H9 (cell line): ENCODE measurements at regions not wholly inside any gene's neighbourhood (a gene's known extent, or its start where the extent isn't known, plus 50 kb on each side); places are given as distances from the start of the nearest gene placed in this dataset.

Experiments used
- DNase-seq: peaks from one replicate; pipeline ENCODE4 v3.0.0-alpha.2; 2017
- H2AFZ ChIP-seq: one replicate; pipeline ENCODE4 v1.6.1; 2013; ENCODE audit warnings: mild to moderate bottlenecking, low read length, control low read depth, moderate library complexity
- H2AK5ac ChIP-seq: 2 replicates; pipeline ENCODE4 v1.6.1; 2013; ENCODE audit warnings: low read length, control low read depth, mixed read lengths; ENCODE audit not compliant: insufficient read length
- H2BK120ac ChIP-seq: one replicate; pipeline ENCODE4 v1.6.1; 2013; ENCODE audit warnings: low read depth, mild to moderate bottlenecking, low read length, control low read depth, inconsistent platforms; ENCODE audit not compliant: poor library complexity, severe bottlenecking
- H2BK12ac ChIP-seq: 2 replicates; pipeline ENCODE4 v1.6.1; 2013; ENCODE audit warnings: low read length, control low read depth, mixed read lengths, low read depth; ENCODE audit not compliant: insufficient read length
- H2BK15ac ChIP-seq: 2 replicates; pipeline ENCODE4 v1.6.1; 2013; ENCODE audit warnings: low read depth, low read length, control low read depth
- H2BK20ac ChIP-seq: one replicate; pipeline ENCODE4 v1.6.1; 2013; ENCODE audit warnings: low read depth, mild to moderate bottlenecking, low read length, control low read depth, inconsistent platforms; ENCODE audit not compliant: poor library complexity, severe bottlenecking
- H2BK5ac ChIP-seq: 2 replicates; pipeline ENCODE4 v1.6.1; 2013; ENCODE audit warnings: low read length, control low read depth, mixed read lengths; ENCODE audit not compliant: insufficient read length
- H3K14ac ChIP-seq: 2 replicates; pipeline ENCODE4 v1.6.1; 2013; ENCODE audit warnings: low read length, control low read depth; ENCODE audit not compliant: insufficient read depth
- H3K18ac ChIP-seq: 2 replicates; pipeline ENCODE4 v1.6.1; 2013; ENCODE audit warnings: low read depth, mild to moderate bottlenecking, mixed read lengths, low read length, control low read depth; ENCODE audit not compliant: insufficient read length
- H3K23ac ChIP-seq: 2 replicates; pipeline ENCODE4 v1.6.1; 2013; ENCODE audit warnings: low read length, control low read depth, mixed read lengths, low read depth; ENCODE audit not compliant: insufficient read length
- H3K23me2 ChIP-seq: 2 replicates; pipeline ENCODE4 v1.6.1; 2013; ENCODE audit warnings: low read depth, mild to moderate bottlenecking, mixed read lengths, low read length, control low read depth; ENCODE audit not compliant: insufficient read length, poor library complexity, severe bottlenecking
- H3K27ac ChIP-seq: 2 replicates; pipeline ENCODE4 v1.5.1; 2013; ENCODE audit warnings: low read length, control low read depth, mixed read lengths, low read depth; ENCODE audit not compliant: insufficient read length
- H3K27me3 ChIP-seq: 2 replicates; pipeline ENCODE4 v1.6.1; 2013; ENCODE audit warnings: low read length, control low read depth, inconsistent platforms; ENCODE audit not compliant: insufficient read depth
- H3K4ac ChIP-seq: 2 replicates; pipeline ENCODE4 v1.6.1; 2013; ENCODE audit warnings: low read depth, mild to moderate bottlenecking, control low read depth, inconsistent platforms, low read length, moderate library complexity
- H3K4me1 ChIP-seq: 2 replicates; pipeline ENCODE4 v1.6.1; 2013; ENCODE audit warnings: low read length, control low read depth, inconsistent platforms; ENCODE audit not compliant: insufficient read depth
- H3K4me2 ChIP-seq: 2 replicates; pipeline ENCODE4 v1.6.1; 2013; ENCODE audit warnings: low read length, control low read depth, mixed read lengths; ENCODE audit not compliant: insufficient read length, insufficient read depth
- H3K56ac ChIP-seq: 2 replicates; pipeline ENCODE4 v1.6.1; 2013; ENCODE audit warnings: low read depth, mild to moderate bottlenecking, mixed read lengths, low read length, control low read depth; ENCODE audit not compliant: insufficient read length
- H3K79me1 ChIP-seq: 2 replicates; pipeline ENCODE4 v1.6.1; 2013; ENCODE audit warnings: low read depth, mild to moderate bottlenecking, moderate library complexity, low read length, control low read depth, inconsistent platforms; ENCODE audit not compliant: insufficient read depth, poor library complexity, severe bottlenecking
- H3K79me2 ChIP-seq: 2 replicates; pipeline ENCODE4 v1.6.1; 2013; ENCODE audit warnings: low read length, control low read depth, inconsistent platforms; ENCODE audit not compliant: insufficient read depth
- H3K9ac ChIP-seq: 2 replicates; pipeline ENCODE4 v1.6.1; 2013; ENCODE audit warnings: low read length, control low read depth, mixed read lengths; ENCODE audit not compliant: insufficient read length; ENCODE audit errors: extremely low read depth
- H3K9me3 ChIP-seq: one replicate; pipeline ENCODE4 v1.6.1; 2013; ENCODE audit warnings: low read depth, low read length, inconsistent platforms; ENCODE audit not compliant: control insufficient read depth
- H3T11ph ChIP-seq: one replicate; pipeline ENCODE4 v1.6.1; 2013; ENCODE audit warnings: mild to moderate bottlenecking, low read length, control low read depth, inconsistent platforms
- H4K20me1 ChIP-seq: one replicate; pipeline ENCODE4 v1.6.1; 2013; ENCODE audit not compliant: control insufficient read depth, insufficient read length, insufficient read depth
- H4K5ac ChIP-seq: 2 replicates; pipeline ENCODE4 v1.6.1; 2013; ENCODE audit warnings: low read depth, mild to moderate bottlenecking, mixed read lengths, low read length, control low read depth; ENCODE audit not compliant: insufficient read length
- H4K8ac ChIP-seq: replicated peaks from 2 replicates; pipeline ENCODE4 v1.6.1; 2013; ENCODE audit warnings: low read length, control low read depth, mixed read lengths, low read depth; ENCODE audit not compliant: insufficient read length
- H4K91ac ChIP-seq: 2 replicates; pipeline ENCODE4 v1.6.1; 2013; ENCODE audit warnings: low read depth, mild to moderate bottlenecking, moderate library complexity, mixed read lengths, low read length, control low read depth; ENCODE audit not compliant: insufficient read length
- H3K27ac Mint-ChIP-seq, 3 experiments: 2 replicates in 2 of 3; 3 replicates in 1 of 3; pipeline ENCODE4 v1.8.0; 2020 to 2021; ENCODE audit warnings: mixed read lengths in 3 of 3, mild to moderate bottlenecking in 1 of 3, moderate library complexity in 1 of 3
- H3K27me3 Mint-ChIP-seq: 2 replicates; pipeline ENCODE4 v1.8.0; 2021; ENCODE audit warnings: low read depth, mild to moderate bottlenecking, moderate library complexity, mixed read lengths
- H3K36me3 Mint-ChIP-seq, 3 experiments: 2 replicates in 2 of 3; 3 replicates in 1 of 3; pipeline ENCODE4 v1.8.0; 2020 to 2021; ENCODE audit warnings: low read depth in 3 of 3, mixed read lengths in 3 of 3; ENCODE audit not compliant: insufficient read depth in 1 of 3
- H3K4me1 Mint-ChIP-seq, 2 experiments: 2 replicates each; pipeline ENCODE4 v1.8.0; 2020; ENCODE audit warnings: mixed read lengths in 2 of 2
- H3K4me3 Mint-ChIP-seq, 2 experiments: 2 replicates in 1 of 2; 3 replicates in 1 of 2; pipeline ENCODE4 v1.8.0; 2020 to 2021; ENCODE audit warnings: mild to moderate bottlenecking in 2 of 2, mixed read lengths in 2 of 2, moderate library complexity in 1 of 2
- H3K9me3 Mint-ChIP-seq, 2 experiments: 2 replicates in 1 of 2; 3 replicates in 1 of 2; pipeline ENCODE4 v1.8.0; 2020; ENCODE audit warnings: mild to moderate bottlenecking in 2 of 2, mixed read lengths in 2 of 2, moderate library complexity in 1 of 2
- CTCF ChIP-seq: fragments of 200-600 bp; sonication (generic); conservative IDR thresholded peaks from 3 replicates; pipeline ENCODE4 v1.8.0; 2021; ENCODE audit warnings: antibody characterized with exemption, mild to moderate bottlenecking
- WGBS: extraction: QIAGEN DNeasy Blood & Tissue Kit; methylation state at CpG from one replicate; pipeline ENCODE4 v1.1.7; 2013; ENCODE audit warnings: missing lambda C conversion rate, low lambda C conversion rate, mixed read lengths; ENCODE audit not compliant: insufficient read length; ENCODE audit errors: extremely low coverage; 5-methylcytosine and 5-hydroxymethylcytosine counted together

GRCh38 chr1:96079581-96079980, 642.0 kb upstream of the PTBP2 start:
- no peak overlapping the region for H3K4me3 Mint-ChIP-seq
- Histone ChIP-seq H3K56ac (no peak overlapping the region), H3K27ac (no peak overlapping the region), H2BK120ac (no peak overlapping the region), H4K91ac (no peak overlapping the region), H4K8ac (no peak overlapping the region), H3K18ac (no peak overlapping the region), H3K4me2 (no peak overlapping the region), H3K79me2 (no peaks in the 10 kb centered on the region), H2AK5ac (no peak overlapping the region), H3K9me3 (no peaks in the 10 kb centered on the region), H3K4ac (no peak overlapping the region), H2BK15ac (no peak overlapping the region), H3K4me1 (no peaks in the 10 kb centered on the region), H3K79me1 (no peaks in the 10 kb centered on the region), H2BK12ac (no peak overlapping the region), H3K14ac (no peak overlapping the region), H2AFZ (no peak overlapping the region), H2BK20ac (no peak overlapping the region), H4K20me1 (no peaks in the 10 kb centered on the region), H2BK5ac (no peak overlapping the region), H3T11ph (no peak overlapping the region), H3K23me2 (no peaks in the 10 kb centered on the region), H3K27me3 (no peaks in the 10 kb centered on the region), H3K23ac (no peak overlapping the region), H4K5ac (no peak overlapping the region), H3K9ac (no peak overlapping the region)
- no CpG with 5 or more reads among the region's 1 CpG for WGBS
- H3K27me3 Mint-ChIP-seq: no peaks in the 10 kb centered on the region
- H3K36me3 Mint-ChIP-seq: peaks cover 0 to 6% (median 5%) of the 10 kb centered on the region in 3 experiments; a peak in 5 of 7 replicates
- H3K9me3 Mint-ChIP-seq: peaks cover 6 to 8% of the 10 kb centered on the region in 2 experiments; a peak in 4 of 5 replicates
- DNase-seq: no peak
- no peaks in the 10 kb centered on the region for H3K4me1 Mint-ChIP-seq
- TF ChIP-seq CTCF: no peak
- no peak overlapping the region; a peak in 1 of 7 replicates for H3K27ac Mint-ChIP-seq
